Astrocyte (in vitro differentiated cells and primary cell): ENCODE measurements at regions not wholly inside any gene's neighbourhood (a gene's known extent, or its start where the extent isn't known, plus 50 kb on each side); places are given as distances from the start of the nearest gene placed in this dataset.

Experiments
- DNase-seq: peaks from one replicate; pipeline ENCODE4 v3.0.0-alpha.2; 2010; ENCODE audit warnings: low read depth
- FAIRE-seq: peaks from 2 replicates; lab custom pipeline; 2011; peaks lifted over from hg19 to GRCh38; lab: Jason Lieb, UNC
- H2AFZ ChIP-seq: 2 replicates; pipeline ENCODE4 v1.6.0; 2012; ENCODE audit warnings: low read depth, low read length, inconsistent platforms
- H3K27ac ChIP-seq: 2 replicates; pipeline ENCODE4 v1.5.1; 2011; ENCODE audit warnings: low read depth, low read length, inconsistent platforms
- H3K27me3 ChIP-seq: 2 replicates; pipeline ENCODE4 v1.6.0; 2011; ENCODE audit warnings: low read length, inconsistent platforms; ENCODE audit not compliant: insufficient read depth
- H3K36me3 ChIP-seq: 2 replicates; pipeline ENCODE4 v1.5.1; 2011; ENCODE audit warnings: low read length, inconsistent platforms; ENCODE audit not compliant: insufficient read depth
- H3K4me1 ChIP-seq: 2 replicates; pipeline ENCODE4 v1.5.1; 2011; ENCODE audit warnings: low read length, inconsistent platforms; ENCODE audit not compliant: insufficient read depth
- H3K4me2 ChIP-seq: 2 replicates; pipeline ENCODE4 v1.6.0; 2012; ENCODE audit warnings: low read length, inconsistent platforms
- H3K4me3 ChIP-seq: 2 replicates; pipeline ENCODE4 v1.5.1; 2011; ENCODE audit warnings: low read depth, mild to moderate bottlenecking, low read length, inconsistent platforms; ENCODE audit not compliant: insufficient read depth
- H3K79me2 ChIP-seq: 2 replicates; pipeline ENCODE4 v1.6.0; 2012; ENCODE audit warnings: mild to moderate bottlenecking, low read length, inconsistent platforms; ENCODE audit not compliant: insufficient read depth
- H3K9ac ChIP-seq: 2 replicates; pipeline ENCODE4 v1.6.0; 2012; ENCODE audit warnings: mild to moderate bottlenecking, low read length, inconsistent platforms
- H3K9me3 ChIP-seq: 2 replicates; pipeline ENCODE4 v1.5.1; 2012; ENCODE audit warnings: low read depth, mild to moderate bottlenecking, low read length, inconsistent platforms; ENCODE audit not compliant: insufficient read depth
- H4K20me1 ChIP-seq: 2 replicates; pipeline ENCODE4 v1.6.0; 2012; ENCODE audit warnings: low read length, inconsistent platforms; ENCODE audit not compliant: insufficient read depth
- H3K27ac Mint-ChIP-seq: one replicate; pipeline ENCODE4 v1.8.0; 2021; ENCODE audit warnings: mild to moderate bottlenecking, mixed read lengths; ENCODE audit not compliant: unreplicated experiment
- H3K27me3 Mint-ChIP-seq: one replicate; pipeline ENCODE4 v1.8.0; 2021; ENCODE audit warnings: low read depth, mixed read lengths; ENCODE audit not compliant: unreplicated experiment
- H3K36me3 Mint-ChIP-seq: one replicate; pipeline ENCODE4 v1.8.0; 2021; ENCODE audit warnings: low read depth, mixed read lengths; ENCODE audit not compliant: unreplicated experiment
- H3K4me1 Mint-ChIP-seq: one replicate; pipeline ENCODE4 v1.8.0; 2021; ENCODE audit warnings: low read depth, mixed read lengths; ENCODE audit not compliant: unreplicated experiment
- H3K4me3 Mint-ChIP-seq: one replicate; pipeline ENCODE4 v1.8.0; 2021; ENCODE audit warnings: mild to moderate bottlenecking, moderate library complexity, mixed read lengths; ENCODE audit not compliant: unreplicated experiment
- H3K9me3 Mint-ChIP-seq: one replicate; pipeline ENCODE4 v1.8.0; 2021; ENCODE audit warnings: mild to moderate bottlenecking, mixed read lengths; ENCODE audit not compliant: unreplicated experiment
- EZH2 ChIP-seq: IDR thresholded peaks from 2 replicates; pipeline ENCODE4 v1.6.1; 2012; ENCODE audit warnings: mild to moderate bottlenecking, low read length, inconsistent platforms; ENCODE audit not compliant: insufficient read depth
- TF ChIP-seq, protein P1 (sequence below): IDR thresholded peaks from 2 replicates; pipeline ENCODE4 v1.5.1; 2011; ENCODE audit warnings: low read depth, mild to moderate bottlenecking, inconsistent platforms, low read length, moderate library complexity; ENCODE audit not compliant: insufficient read depth

DNA sequence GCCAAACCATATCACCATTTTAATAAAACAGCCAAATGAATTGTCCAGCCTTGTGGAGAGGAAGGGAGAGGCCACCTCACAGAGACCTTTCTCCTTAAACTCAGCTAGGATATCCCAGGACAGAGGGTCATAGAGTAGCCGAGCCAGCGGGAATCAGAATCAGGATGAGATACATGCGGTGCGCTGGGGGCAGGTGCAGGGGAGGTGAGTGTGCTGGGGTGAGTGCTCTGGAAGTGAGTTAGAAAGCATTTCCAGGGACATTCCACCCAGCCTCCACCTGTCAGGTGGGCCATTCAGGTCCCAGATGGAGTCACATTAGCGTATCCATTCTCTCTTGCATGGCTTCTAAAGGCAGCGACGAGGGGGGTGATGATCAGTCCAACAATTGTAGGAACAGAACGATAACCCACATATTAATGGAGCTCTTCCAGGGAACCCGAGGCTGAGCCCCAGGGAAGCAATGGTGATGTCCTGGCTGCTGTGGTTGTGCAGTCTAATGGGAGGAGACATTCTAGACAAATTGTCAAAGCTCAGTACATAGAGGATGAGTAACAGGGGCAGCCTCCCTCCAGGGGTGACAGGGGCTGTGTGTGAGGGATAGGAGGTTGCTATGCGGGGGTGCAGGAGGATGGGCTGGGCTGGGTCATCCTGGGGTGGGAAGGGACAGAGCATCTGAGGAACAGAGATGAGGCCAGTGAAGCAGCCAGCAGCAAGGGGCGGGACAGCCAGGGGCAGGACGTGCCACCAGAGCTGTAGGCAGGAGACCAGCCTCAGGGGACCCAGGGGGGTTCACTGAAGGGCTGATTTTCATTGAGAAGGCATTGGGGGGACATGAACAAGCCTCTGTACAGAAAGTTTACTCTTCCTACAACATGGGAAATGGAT lies 88.7 kb upstream of the FRMD1 start:
- DNase-seq (no peak), FAIRE-seq (no peak)
- no peaks in the 10 kb centered on the region for H3K27me3 ChIP-seq
- H3K9ac ChIP-seq: no peak overlapping the region
- H3K36me3 ChIP-seq: no peaks in the 10 kb centered on the region
- no peaks in the 10 kb centered on the region for H3K4me1 ChIP-seq
- Mint-ChIP-seq H3K9me3 (peaks cover 8% of the 10 kb centered on the region), H3K27ac (no peak overlapping the region), H3K4me1 (no peaks in the 10 kb centered on the region), H3K27me3 (peaks cover 16% of the 10 kb centered on the region), H3K4me3 (no peak overlapping the region), H3K36me3 (no peaks in the 10 kb centered on the region)
- H2AFZ ChIP-seq: no peak overlapping the region
- H3K4me2 ChIP-seq: no peak overlapping the region
- H3K9me3 ChIP-seq: peaks cover 2% of the 10 kb centered on the region
- no peaks in the 10 kb centered on the region for H4K20me1 ChIP-seq
- H3K27ac ChIP-seq: no peak overlapping the region
- H3K4me3 ChIP-seq: no peak overlapping the region
- no peak for TF ChIP-seq EZH2
- TF ChIP-seq, protein P1, sequence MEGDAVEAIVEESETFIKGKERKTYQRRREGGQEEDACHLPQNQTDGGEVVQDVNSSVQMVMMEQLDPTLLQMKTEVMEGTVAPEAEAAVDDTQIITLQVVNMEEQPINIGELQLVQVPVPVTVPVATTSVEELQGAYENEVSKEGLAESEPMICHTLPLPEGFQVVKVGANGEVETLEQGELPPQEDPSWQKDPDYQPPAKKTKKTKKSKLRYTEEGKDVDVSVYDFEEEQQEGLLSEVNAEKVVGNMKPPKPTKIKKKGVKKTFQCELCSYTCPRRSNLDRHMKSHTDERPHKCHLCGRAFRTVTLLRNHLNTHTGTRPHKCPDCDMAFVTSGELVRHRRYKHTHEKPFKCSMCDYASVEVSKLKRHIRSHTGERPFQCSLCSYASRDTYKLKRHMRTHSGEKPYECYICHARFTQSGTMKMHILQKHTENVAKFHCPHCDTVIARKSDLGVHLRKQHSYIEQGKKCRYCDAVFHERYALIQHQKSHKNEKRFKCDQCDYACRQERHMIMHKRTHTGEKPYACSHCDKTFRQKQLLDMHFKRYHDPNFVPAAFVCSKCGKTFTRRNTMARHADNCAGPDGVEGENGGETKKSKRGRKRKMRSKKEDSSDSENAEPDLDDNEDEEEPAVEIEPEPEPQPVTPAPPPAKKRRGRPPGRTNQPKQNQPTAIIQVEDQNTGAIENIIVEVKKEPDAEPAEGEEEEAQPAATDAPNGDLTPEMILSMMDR: no peak
- no peaks in the 10 kb centered on the region for H3K79me2 ChIP-seq

- Histone ChIP-seq H3K9me3 (peaks cover 2% of the 10 kb centered on the region), H3K9ac (no peak overlapping the region), H3K27me3 (no peaks in the 10 kb centered on the region), H3K36me3 (no peaks in the 10 kb centered on the region), H3K4me3 (no peak overlapping the region), H3K4me1 (no peaks in the 10 kb centered on the region), H3K4me2 (no peak overlapping the region), H2AFZ (no peak overlapping the region), H3K27ac (no peak overlapping the region), H3K79me2 (no peaks in the 10 kb centered on the region), H4K20me1 (no peaks in the 10 kb centered on the region)
- Mint-ChIP-seq H3K4me3 (no peak overlapping the region), H3K27ac (no peak overlapping the region), H3K9me3 (peaks cover 8% of the 10 kb centered on the region), H3K36me3 (no peaks in the 10 kb centered on the region), H3K27me3 (peaks cover 24% of the 10 kb centered on the region), H3K4me1 (no peaks in the 10 kb centered on the region)
- no peak for TF ChIP-seq EZH2
- TF ChIP-seq, protein P1: no peak
- no peak for FAIRE-seq
- no peak for DNase-seq
Observed at GRCh38 chr6:168166627-168167026, 87.6 kb upstream of the FRMD1 start.

DNA sequence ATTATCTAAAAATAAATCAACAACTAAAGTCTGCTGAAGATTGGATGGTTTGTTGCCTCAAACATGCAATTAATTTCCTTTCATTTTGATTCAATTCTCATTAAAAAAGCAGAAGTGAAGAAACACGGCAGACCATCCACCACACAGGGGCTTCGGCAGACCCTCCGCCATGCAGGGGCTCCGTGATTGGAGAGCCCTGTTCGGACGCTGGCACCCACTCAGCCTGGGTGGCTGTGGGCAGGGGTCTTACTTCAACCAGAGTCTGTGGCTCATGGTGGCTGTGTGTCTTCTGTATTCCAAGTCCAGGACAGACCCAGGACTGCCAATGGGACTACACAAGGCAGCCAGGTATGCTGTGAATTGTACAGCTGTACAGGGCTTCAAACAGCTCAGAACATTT lies 86.9 kb upstream of the FRMD1 start:
- no peaks in the 10 kb centered on the region for H3K4me1 ChIP-seq
- TF ChIP-seq, protein P1: no peak
- no peak for TF ChIP-seq EZH2
- H2AFZ ChIP-seq: no peak overlapping the region
- no peak overlapping the region for H3K4me2 ChIP-seq
- no peak overlapping the region for H3K4me3 Mint-ChIP-seq
- H3K27me3 ChIP-seq: no peaks in the 10 kb centered on the region
- H3K27me3 Mint-ChIP-seq: peaks cover 20% of the 10 kb centered on the region
- H3K9me3 Mint-ChIP-seq: peaks cover 8% of the 10 kb centered on the region
- no peak overlapping the region for H3K4me3 ChIP-seq
- FAIRE-seq (no peak), DNase-seq (no peak)
- no peaks in the 10 kb centered on the region for H4K20me1 ChIP-seq
- no peaks in the 10 kb centered on the region for H3K79me2 ChIP-seq
- no peaks in the 10 kb centered on the region for H3K36me3 ChIP-seq
- no peaks in the 10 kb centered on the region for H3K36me3 Mint-ChIP-seq
- H3K27ac Mint-ChIP-seq: no peak overlapping the region
- peaks cover 2% of the 10 kb centered on the region for H3K9me3 ChIP-seq
- H3K4me1 Mint-ChIP-seq: no peaks in the 10 kb centered on the region
- no peak overlapping the region for H3K9ac ChIP-seq
- no peak overlapping the region for H3K27ac ChIP-seq
